T-helper 2 cell treated with Interferon-gamma antibody and Interleukin-4, amounts not matched to agents 5 μg/mL and 100 μg/mL, for 36 hours (primary cell): ENCODE measurements at regions not wholly inside any gene's neighbourhood (a gene's known extent, or its start where the extent isn't known, plus 50 kb on each side); places are given as distances from the start of the nearest gene placed in this dataset.
"Not testable (repeated sequence)": the region's sequence is repeated elsewhere in the genome, so short reads cannot be mapped to it uniquely, and the experiment has no call there.

Source experiments
- DNase-seq: peaks from one replicate; pipeline ENCODE4 v3.0.0; 2021; ENCODE audit warnings: low spot score
- H3K27ac Mint-ChIP-seq: one replicate; pipeline ENCODE4 v1.8.0; 2021; ENCODE audit warnings: mild to moderate bottlenecking, mixed read lengths
- H3K27me3 Mint-ChIP-seq: one replicate; pipeline ENCODE4 v1.8.0; 2021; ENCODE audit warnings: low read depth, mixed read lengths
- H3K36me3 Mint-ChIP-seq: one replicate; pipeline ENCODE4 v1.8.0; 2021; ENCODE audit warnings: low read depth, mixed read lengths
- H3K4me1 Mint-ChIP-seq: one replicate; pipeline ENCODE4 v1.8.0; 2021; ENCODE audit warnings: low read depth, mixed read lengths
- H3K4me3 Mint-ChIP-seq: one replicate; pipeline ENCODE4 v1.8.0; 2022; ENCODE audit warnings: mild to moderate bottlenecking, moderate library complexity, mixed read lengths
- H3K9me3 Mint-ChIP-seq: one replicate; pipeline ENCODE4 v1.8.0; 2021; ENCODE audit warnings: mixed read lengths

DNA sequence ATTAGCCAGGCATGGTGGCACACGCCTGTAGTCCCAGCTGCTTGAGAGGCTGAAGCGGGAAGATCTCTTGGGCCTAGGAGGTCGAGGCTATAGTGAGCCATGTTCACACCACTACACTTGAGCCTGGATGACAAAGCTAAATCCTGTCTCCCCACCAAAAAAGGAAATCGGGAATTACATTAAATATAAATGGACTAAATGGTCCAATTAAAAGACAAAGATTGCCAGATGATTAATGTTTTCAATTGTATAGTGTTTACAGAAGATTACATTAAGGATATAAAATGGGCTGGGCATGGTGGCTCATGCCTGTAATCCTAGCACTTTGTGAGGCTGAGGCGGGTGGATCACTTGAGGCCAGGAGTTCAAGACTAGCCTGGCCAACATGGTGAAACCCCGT is 179.1 kb downstream of the TOMM20 start:
- Mint-ChIP-seq H3K4me1 (peaks cover 16% of the 10 kb centered on the region), H3K9me3 (peaks cover 14% of the 10 kb centered on the region)
- not testable (repeated sequence) for DNase-seq, H3K27me3 Mint-ChIP-seq, H3K27ac Mint-ChIP-seq, H3K36me3 Mint-ChIP-seq, H3K4me3 Mint-ChIP-seq

DNA sequence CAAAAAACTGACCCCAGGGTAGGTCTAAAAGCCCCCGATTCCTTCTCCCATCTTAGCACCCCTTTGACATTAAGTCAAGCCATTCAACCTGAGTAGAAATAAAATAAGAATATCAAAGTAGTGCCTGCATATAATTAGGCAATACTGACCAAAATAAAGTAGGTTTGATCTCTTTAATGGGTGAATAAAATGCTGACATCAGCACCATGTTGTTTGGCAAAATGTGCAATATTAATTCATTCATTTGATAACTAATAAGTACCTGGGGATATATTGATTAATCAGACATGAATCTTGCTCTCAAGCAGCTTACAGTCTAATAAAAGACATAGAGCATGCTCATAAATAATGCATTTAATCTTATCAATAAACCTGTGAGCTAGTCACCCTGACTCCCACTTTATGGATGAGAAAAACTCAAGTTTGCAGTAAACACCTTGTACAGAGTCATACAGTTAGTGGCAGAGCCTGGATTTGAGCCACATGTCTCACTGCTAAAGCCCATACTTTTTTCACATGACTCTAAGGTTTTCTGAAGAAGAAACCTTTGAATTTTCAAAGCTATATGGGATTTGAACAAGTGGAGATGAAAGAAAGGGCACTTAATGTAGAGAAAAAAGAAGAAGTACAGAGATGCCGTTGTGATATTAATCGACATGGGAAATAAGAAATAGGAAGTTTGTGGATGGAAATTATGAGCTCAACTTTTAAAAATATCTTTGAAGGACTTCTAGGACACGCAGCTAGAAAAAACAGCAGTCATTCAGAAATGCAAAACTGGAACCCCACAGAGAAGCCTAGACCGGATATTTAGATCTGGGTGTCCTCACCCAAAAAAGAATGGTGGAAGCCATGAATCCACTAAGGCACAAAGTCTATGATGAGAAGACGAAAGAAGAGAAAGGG is 183.9 kb downstream of the TOMM20 start:
- no peak overlapping the region for H3K4me3 Mint-ChIP-seq
- H3K36me3 Mint-ChIP-seq = peaks cover 8% of the 10 kb centered on the region
- H3K27ac Mint-ChIP-seq = peak overlapping the region; percentile 5
- DNase-seq = no peak
- peaks cover 14% of the 10 kb centered on the region for H3K9me3 Mint-ChIP-seq
- H3K27me3 Mint-ChIP-seq = no peaks in the 10 kb centered on the region
- H3K4me1 Mint-ChIP-seq = peaks cover 9% of the 10 kb centered on the region

DNA sequence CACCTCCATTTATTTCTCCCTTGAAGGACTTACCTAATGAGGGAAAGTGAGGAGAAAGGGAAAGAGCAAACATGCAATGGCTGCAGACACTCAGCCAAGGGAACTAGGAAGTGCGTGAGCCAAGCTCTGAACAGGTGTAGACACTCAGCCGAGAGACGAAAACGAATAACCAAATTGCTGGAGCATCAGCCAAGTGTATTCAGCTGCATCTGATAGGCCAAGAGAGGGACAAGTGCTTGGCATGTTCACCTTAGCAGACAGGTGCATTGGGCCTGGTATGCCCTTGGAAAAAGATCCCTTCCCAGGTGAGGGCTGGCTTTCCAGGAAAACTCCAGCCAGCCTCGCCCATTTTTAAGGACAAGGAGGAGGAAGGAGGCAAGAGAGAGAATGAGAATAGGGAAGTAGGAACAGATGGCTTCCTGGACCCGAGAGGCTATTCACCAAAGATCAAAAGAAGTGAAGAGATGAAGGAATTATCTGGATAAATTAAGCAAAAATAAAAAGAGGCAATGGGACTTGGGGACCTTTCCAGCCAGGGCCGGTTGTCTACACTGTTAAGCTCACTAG is 184.7 kb downstream of the TOMM20 start:
- no peaks in the 10 kb centered on the region for H3K27me3 Mint-ChIP-seq
- H3K27ac Mint-ChIP-seq = no peak overlapping the region
- H3K36me3 Mint-ChIP-seq = peaks cover 6% of the 10 kb centered on the region
- H3K4me3 Mint-ChIP-seq = no peak overlapping the region
- peaks cover 7% of the 10 kb centered on the region for H3K9me3 Mint-ChIP-seq
- peaks cover 9% of the 10 kb centered on the region for H3K4me1 Mint-ChIP-seq
- no peak for DNase-seq

DNA sequence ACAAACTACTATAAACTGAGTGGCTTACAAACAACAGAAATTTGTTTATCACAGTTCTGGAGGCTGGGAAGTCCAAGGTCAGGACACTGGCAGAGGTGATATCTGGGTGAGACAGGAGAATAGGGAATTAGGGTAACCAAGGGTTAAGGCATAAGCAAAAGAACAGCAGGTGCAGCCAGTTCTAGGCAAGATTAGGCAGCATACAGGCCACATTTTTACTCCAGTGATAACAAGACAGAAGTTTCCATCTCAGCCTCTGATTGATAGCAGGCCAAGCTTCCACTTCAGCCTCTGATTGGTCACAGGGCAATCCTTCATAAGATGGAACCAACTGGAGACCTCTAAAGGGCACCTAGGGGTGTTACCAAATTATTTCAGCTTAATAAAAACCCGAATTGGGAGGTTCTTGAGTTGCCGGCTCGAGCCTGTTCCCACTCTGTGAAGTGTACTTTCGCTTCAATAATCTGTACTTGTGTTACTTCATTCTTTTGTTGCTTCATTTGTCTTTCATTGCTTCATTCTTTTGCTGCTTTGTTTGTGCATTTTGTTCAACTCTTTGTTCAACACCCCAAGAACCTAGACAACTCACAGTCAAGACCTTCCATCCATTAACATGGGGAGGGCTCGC is 185.6 kb downstream of the TOMM20 start:
- no peak for DNase-seq
- Mint-ChIP-seq H3K4me3 (no peak overlapping the region), H3K9me3 (peaks cover 7% of the 10 kb centered on the region), H3K4me1 (peaks cover 15% of the 10 kb centered on the region), H3K27me3 (no peaks in the 10 kb centered on the region), H3K36me3 (peaks cover 6% of the 10 kb centered on the region), H3K27ac (no peak overlapping the region)

DNA sequence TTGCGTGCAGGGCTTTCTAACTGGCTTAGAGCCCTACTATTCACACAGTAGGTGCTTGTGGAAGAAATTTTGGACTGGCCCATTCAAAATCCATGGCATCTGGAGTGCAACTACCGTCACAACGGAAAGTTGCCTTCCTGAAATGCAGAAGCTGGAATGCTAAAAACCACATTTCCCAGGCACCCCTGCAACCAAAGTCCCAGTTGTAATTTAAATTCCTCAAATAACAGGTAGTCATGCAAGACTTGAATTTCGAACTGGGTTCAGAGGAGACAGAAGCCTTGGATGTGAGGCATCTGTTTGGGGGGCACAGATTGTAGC is 186.7 kb downstream of the TOMM20 start:
- no peak for DNase-seq
- H3K27me3 Mint-ChIP-seq = no peaks in the 10 kb centered on the region
- peaks cover 24% of the 10 kb centered on the region for H3K4me1 Mint-ChIP-seq
- no peak overlapping the region for H3K27ac Mint-ChIP-seq
- H3K36me3 Mint-ChIP-seq = peaks cover 4% of the 10 kb centered on the region
- no peak overlapping the region for H3K4me3 Mint-ChIP-seq
- H3K9me3 Mint-ChIP-seq = peaks cover 7% of the 10 kb centered on the region

DNA sequence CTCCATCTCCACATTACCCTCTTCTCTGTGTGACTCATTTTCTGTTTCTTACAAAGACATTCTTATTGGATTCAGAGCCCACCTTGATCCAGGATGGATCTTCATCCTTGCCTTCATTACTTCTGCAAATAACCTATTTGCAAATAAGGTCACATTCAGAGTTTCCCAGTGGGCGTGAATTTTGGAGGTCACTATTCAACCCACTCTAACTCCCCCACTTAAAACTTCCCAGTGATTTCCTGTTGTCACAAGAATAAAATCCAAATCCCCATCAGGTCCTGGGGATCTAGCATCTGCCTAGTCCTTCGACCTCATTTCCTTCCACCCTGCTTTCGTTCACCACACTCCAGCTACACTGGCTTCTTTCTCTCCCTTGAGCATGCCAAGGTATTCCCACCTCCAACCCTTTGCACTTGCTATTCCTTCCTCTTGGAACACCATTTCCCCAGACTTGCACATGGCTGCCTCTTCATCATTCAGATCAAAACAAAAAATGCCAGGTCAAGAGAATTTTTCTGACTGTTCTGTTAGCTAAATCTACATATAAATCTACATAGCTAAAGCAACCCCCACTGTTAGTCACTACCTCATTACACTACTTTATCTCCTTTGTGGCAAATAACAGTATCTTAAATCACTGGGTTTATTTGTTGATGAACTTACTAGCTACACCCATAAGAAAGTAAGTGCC is 187.2 kb downstream of the TOMM20 start:
- peaks cover 7% of the 10 kb centered on the region for H3K9me3 Mint-ChIP-seq
- peaks cover 27% of the 10 kb centered on the region for H3K4me1 Mint-ChIP-seq
- no peak overlapping the region for H3K27ac Mint-ChIP-seq
- peaks cover 4% of the 10 kb centered on the region for H3K36me3 Mint-ChIP-seq
- DNase-seq = no peak
- H3K4me3 Mint-ChIP-seq = no peak overlapping the region
- no peaks in the 10 kb centered on the region for H3K27me3 Mint-ChIP-seq

DNA sequence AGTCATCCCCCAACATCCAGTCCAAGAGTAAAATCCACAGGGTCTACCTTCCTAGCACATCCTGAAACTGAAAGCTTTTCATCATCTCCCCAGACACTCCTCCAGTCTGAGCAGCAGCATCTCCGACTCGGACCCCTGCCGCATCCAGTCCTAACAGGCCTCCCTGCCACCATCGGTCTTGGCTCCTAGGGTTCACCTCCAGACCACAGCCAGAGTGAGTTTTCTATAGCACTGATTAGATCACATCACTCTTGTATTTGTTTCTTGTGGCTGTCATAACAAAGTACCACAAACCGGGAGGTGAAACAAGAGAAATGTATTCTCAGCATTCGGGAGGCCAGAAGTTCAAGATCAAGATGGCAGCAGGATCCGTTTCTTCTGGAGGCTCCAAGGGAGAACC is 187.8 kb downstream of the TOMM20 start:
- DNase-seq = no peak
- H3K27me3 Mint-ChIP-seq = no peaks in the 10 kb centered on the region
- no peak overlapping the region for H3K4me3 Mint-ChIP-seq
- H3K4me1 Mint-ChIP-seq = peaks cover 27% of the 10 kb centered on the region
- peaks cover 7% of the 10 kb centered on the region for H3K9me3 Mint-ChIP-seq
- H3K27ac Mint-ChIP-seq = no peak overlapping the region
- peaks cover 4% of the 10 kb centered on the region for H3K36me3 Mint-ChIP-seq

DNA sequence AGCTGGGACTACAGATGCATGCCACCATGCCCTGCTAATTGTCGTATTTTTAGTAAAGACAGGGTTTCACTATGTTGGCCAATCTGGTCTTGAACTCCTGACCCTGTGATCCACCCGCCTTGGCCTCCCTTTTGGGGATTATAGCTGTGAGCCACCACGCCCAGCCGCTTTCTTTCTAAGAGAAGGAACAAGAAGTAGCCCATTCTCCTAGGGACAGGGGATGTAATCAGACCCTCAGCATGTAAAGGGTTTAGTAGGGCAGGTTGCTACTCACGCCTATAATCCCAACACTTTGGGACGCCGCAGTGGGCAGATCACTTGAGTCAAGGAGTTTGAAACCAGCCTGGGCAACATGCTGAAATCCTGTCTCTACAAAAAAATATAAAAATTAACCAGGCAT is 189.7 kb downstream of the TOMM20 start:
- Mint-ChIP-seq H3K27me3 (no peaks in the 10 kb centered on the region), H3K4me3 (no peak overlapping the region), H3K4me1 (peaks cover 22% of the 10 kb centered on the region), H3K36me3 (peaks cover under 1% of the 10 kb centered on the region), H3K27ac (no peak overlapping the region), H3K9me3 (no peaks in the 10 kb centered on the region)
- no peak for DNase-seq

DNA sequence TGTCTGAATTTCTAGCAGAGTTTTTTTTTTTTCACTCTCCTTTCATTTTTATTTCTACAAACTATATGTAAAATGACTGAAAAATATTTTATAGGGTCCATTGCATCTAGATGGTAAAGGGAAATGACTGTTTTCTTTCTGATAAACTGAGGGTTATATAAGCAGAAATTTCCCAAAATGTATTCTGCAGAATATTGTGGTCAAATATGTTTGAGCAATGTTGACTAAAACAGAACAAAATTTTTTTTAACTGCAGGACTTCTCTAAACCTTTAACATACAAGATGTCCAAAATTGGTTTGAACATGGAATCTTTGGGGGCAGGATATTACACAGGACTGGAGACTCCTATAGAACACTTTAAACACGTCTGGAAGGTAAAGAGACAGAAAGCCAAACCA is 190.5 kb downstream of the TOMM20 start:
- Mint-ChIP-seq H3K4me3 (no peak overlapping the region), H3K36me3 (no peaks in the 10 kb centered on the region), H3K9me3 (no peaks in the 10 kb centered on the region), H3K27me3 (no peaks in the 10 kb centered on the region), H3K27ac (no peak overlapping the region), H3K4me1 (peaks cover 28% of the 10 kb centered on the region)
- DNase-seq = no peak

DNA sequence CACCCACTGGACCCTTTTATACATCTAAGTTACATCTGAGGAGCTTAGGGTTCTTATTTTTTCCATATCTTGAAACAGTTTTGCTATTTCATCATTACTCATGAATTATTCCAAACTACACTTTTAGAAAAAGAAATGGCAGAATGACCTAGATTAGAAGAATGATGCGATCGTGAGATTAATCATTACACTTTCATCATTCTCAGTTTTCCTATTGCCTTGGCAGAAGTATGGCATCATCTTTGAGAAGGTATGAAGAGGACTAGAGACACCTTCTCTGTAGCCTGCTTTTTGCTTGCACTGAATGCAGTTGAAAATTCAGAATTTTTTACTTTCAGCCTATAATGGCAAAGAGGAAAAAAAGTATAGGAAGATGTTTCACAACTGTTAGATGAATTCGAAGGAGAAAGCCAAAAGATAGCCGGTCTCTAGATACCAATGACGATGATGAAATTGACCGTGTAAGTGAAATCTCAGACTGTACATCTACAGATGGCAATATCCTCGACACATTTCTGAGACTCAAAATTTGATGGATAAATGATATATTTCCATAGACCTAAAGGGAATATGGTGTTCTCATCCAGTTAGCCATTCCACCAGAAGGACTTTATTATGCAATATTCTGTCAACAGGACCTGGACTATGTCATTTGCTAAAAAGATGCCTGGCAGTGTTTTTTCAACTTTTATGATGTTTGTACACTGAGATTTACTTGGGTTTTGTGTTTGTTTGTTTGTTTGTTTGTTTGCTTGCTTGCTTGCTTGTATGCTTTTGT is 191.8 kb downstream of the TOMM20 start:
- no peak overlapping the region for H3K27ac Mint-ChIP-seq
- H3K4me1 Mint-ChIP-seq = peaks cover 39% of the 10 kb centered on the region

DNA sequence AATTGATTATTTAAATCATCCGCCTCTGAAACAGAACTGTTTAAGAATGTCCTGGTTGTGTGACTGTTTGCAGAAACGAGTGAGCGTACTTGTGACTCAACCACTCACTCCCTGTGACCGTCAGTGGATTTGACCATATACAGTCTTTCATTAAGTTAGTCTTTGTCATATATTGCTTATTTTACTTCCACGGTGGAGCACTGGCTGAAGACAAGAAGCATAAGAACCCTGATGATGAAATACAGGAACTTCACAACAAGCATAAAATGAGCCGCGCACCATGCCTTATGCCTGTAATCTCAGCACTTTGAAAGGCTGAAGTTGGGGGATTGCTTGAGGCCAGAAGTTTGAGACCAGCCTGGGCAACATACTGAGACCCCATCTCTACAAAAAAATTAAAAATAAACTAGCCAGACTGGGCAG is 194.0 kb downstream of the TOMM20 start:
- no peak overlapping the region for H3K4me3 Mint-ChIP-seq
- no peaks in the 10 kb centered on the region for H3K9me3 Mint-ChIP-seq
- H3K27me3 Mint-ChIP-seq = no peaks in the 10 kb centered on the region
- DNase-seq = no peak
- peak overlapping the region; percentile 26 for H3K27ac Mint-ChIP-seq
- no peaks in the 10 kb centered on the region for H3K36me3 Mint-ChIP-seq
- peaks cover 40% of the 10 kb centered on the region for H3K4me1 Mint-ChIP-seq

More for the DNA sequence above, 191.8 kb downstream of the TOMM20 start:
- no peak for DNase-seq
- Mint-ChIP-seq H3K4me3 (no peak overlapping the region), H3K27me3 (no peaks in the 10 kb centered on the region), H3K36me3 (no peaks in the 10 kb centered on the region), H3K9me3 (no peaks in the 10 kb centered on the region)

DNA sequence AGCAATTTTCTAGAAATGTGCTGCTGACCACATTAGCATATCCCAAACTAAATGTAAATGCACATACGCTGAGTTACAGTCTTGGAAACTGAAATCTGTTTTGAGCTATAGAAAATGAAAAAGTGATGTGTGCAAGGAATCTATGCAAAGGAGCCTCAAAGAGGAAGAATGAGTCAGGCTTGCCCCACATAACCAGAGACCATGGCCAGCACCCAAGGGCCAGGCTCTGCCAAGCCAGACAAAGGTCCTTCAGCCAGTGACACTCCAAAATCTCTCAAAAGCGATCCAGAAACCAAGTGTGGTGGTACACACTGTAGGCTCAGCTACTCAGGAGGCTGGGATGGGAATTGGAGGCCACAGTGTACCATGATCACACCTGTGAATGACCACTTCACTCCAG is 195.2 kb downstream of the TOMM20 start:
- Mint-ChIP-seq H3K36me3 (no peaks in the 10 kb centered on the region), H3K9me3 (no peaks in the 10 kb centered on the region), H3K4me3 (peak overlapping the region; percentile 32), H3K4me1 (peaks cover 50% of the 10 kb centered on the region), H3K27me3 (no peaks in the 10 kb centered on the region), H3K27ac (peak overlapping the region; percentile 80)
- DNase-seq = peak; percentile 59
